Activated CD8-positive, alpha-beta memory T cell treated with anti-CD3 and anti-CD28 coated beads for 48 hours (primary cell): ENCODE measurements at regions not wholly inside any gene's neighbourhood (a gene's known extent, or its start where the extent isn't known, plus 50 kb on each side); places are given as distances from the start of the nearest gene placed in this dataset.

Source experiments
- DNase-seq, 3 experiments: peaks; one replicate each; pipeline ENCODE4 v3.0.0-alpha.2; 2020; ENCODE audit warnings: low read depth in 2 of 3, low spot score in 2 of 3

DNA sequence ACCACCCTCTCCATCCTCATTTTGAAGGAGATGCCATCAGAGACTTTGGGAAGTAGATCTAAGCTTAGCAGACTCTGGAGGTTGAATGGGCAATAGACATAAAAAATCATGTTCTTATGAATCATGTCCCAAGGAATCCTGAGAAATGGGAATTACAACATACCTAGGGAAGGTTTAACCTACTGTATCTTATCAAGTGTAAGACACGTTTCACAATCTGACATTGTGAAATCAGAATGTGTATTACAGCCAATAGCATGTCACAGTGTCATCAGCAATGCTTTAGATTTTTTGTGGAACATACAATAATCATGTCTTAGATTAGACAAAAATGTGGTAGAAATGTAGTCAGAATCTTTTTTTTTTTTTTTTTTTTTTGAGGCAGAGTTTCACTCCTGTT lies 332.4 kb upstream of the TLE3 start:
- DNase-seq = no peak

GRCh38 chr15:70429056-70429722 lies 331.5 kb upstream of the TLE3 start:
- no peak for DNase-seq

- DNase-seq = no peak
These were observed 330.6 kb upstream of the TLE3 start for GRCh38 chr15:70428211-70428822.

DNA sequence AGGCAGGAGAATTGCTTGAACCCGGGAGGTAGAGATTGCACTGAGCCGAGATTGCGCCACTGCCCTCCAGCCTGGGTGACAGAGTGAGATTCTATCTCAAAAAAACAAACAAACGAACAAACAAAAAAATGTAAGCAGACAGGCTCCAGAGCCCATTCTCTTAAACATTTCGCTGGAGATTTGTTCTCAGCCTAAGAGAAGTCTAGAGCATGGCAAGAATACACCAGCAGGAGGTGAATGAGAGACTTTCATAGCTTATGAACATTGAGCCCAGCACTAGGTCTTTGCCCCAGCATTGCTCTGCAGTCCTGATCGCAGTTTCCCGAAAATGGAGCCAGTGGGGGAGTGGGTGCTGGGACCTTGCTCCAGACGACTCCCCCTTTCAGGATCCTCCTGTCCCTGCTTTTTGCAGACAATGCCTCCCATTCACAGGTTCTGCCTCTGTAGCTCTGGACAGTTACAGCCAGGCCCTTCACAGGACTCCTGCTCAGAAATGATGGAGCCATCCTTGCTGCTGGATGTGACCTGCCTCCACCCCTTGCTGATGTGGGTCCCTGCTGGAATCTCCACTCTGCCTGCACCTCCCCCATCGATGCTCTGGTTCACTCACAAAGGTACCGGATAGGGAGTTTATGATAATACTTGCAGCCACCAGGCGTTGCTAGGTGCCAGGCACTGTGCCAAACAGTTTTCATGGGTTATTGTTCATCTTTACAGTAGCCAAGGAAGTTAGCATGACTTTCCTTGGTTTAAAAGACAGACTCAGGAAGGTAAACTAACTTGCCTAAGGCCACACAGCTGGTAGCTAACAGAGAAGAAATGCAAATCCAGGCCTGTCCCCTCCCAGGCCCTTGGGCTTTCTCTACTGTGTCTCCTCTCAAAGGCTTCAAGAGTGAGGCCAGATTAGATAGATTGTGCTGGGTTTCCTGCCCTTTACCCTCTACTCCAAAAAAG lies 329.7 kb upstream of the TLE3 start:
- DNase-seq = no peak

GRCh38 chr15:70426096-70426821 lies 328.5 kb upstream of the TLE3 start:
- DNase-seq = no peak

DNA sequence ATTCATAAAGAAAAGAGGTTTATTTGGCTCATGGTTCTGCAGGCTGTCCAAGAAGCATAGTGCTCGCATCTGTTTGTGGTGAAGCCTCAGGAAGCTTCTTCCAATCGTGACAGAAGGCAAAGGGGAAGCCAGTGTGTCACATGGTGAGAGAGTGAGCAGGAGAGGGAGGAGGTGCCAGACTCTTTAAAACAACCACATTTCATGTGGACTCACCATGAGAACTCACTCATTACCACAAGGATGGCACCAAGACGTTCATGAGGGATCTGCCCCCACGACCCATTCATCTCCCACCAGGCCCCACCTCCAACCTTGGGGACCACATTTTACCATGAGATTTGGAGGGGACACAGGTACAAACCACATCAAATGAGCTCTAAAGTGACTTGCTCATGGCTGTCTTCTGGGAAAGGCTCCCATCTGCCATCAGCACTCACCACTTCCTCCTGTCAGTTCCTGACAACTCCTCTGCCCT lies 327.3 kb upstream of the TLE3 start:
- DNase-seq = no peak

- no peak for DNase-seq
These were observed 325.6 kb upstream of the TLE3 start for GRCh38 chr15:70423267-70423666.

- DNase-seq = no peak
These were observed 324.6 kb upstream of the TLE3 start for GRCh38 chr15:70422342-70422741.

DNA sequence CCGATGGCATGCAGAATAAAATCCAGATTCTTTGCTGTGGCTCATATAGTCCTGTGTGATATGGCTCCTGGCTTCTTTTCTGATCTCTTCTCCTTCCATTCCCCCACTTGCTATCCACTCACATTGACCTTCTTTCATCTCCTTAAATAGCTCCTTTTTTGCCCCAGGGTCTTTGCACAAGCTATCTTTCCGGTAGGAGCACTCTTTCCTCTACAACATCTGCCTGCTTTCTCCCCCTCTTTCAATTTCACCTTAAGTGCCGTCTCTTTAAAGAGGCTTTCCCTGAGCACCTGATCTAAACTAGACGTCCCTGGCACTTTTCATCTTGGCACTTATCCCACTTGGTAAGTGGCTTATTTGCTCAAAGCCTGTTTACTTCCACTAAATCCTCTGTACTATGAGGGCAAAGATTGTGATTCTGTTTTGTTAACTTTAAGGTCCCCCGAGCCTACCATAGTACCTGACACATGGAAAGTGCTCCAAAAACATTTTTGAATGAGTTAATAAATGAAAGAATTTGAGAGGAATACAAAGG lies 323.3 kb upstream of the TLE3 start:
- DNase-seq = no peak

- no peak for DNase-seq
These were observed 322.6 kb upstream of the TLE3 start for GRCh38 chr15:70420086-70420947.

GRCh38 chr15:70418943-70419342 lies 321.2 kb upstream of the TLE3 start:
- no peak for DNase-seq

DNA sequence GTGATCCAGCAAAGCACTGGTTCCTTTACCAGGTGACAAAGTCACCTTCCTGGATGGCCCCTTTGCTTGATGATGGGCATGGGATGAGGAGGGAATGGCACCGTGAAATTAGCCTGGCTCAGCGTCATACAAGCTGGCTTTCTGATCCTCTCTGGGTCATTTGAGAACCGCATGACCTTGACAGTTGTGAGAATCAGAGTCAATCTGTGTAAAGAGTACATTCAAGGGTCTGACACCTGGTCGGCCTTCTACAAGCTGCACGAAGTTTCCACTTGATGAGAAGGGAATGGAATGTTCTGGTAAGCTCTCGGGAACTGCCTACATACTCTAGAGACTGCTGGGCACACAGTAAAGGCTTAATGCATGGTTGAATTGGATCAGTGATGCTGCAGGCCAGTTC lies 319.8 kb upstream of the TLE3 start:
- no peak for DNase-seq

- no peak for DNase-seq
These were observed 319.1 kb upstream of the TLE3 start for GRCh38 chr15:70416829-70417228.

DNA sequence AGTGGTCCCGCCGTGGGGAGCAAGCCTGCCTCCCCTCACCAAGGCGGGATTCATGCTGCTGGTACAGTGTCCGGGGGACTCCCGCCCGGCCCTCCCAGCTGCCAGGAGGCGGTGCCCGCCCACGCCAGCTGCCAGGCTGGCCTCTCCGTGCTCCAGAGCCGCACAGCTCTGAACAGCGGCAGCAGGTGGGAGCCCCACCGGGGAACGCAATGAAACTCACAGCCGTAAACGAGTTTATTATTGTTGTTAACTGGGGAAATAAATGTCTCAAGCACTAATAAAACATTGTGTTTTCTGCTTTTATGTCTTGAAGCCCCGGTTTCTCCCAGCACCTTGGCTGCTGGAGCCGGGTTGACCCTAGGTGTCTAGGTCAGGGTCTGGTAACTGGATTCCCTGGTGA lies 317.7 kb upstream of the TLE3 start:
- no peak for DNase-seq

DNA sequence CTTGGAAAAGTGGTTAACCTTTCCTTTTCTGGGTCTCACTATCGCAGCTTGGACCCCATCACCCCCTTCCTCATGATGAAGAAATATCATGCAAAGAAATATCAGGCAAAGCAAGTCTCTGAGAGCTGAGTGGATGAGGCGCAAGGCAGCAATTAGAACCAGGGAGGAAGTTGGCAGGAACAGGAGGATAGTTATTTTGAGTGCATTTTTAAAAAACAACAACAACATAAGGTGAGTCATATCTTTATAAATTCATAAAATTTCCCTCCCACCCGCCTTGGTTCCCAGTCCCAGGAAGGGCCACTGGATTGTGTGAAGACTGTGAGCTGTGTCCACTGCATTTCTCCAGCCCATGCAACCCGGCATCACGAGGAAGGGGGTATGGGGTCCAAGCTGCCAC lies 316.9 kb upstream of the TLE3 start:
- DNase-seq = no peak

DNA sequence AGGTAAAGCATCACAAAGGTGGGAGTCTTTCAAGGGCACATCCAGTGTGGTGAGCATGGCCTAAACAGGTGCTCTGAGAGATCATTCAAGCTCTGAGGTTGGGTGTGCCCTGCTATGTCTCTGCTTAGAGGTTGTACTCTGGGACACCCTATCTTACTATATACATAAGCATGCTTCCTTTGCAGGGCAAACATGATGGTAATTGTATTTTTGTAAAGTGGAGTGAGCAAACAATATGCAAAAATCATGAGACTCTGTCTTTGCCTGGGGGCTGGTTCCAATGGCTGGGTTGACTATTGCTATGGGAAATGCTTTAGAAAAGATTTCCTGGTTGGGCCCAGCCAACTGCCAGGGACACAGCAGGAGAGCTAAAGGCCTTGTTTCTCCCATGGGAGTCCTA lies 315.1 kb upstream of the TLE3 start:
- DNase-seq = no peak

GRCh38 chr15:70411143-70411863 lies 313.6 kb upstream of the TLE3 start:
- no peak for DNase-seq

DNA sequence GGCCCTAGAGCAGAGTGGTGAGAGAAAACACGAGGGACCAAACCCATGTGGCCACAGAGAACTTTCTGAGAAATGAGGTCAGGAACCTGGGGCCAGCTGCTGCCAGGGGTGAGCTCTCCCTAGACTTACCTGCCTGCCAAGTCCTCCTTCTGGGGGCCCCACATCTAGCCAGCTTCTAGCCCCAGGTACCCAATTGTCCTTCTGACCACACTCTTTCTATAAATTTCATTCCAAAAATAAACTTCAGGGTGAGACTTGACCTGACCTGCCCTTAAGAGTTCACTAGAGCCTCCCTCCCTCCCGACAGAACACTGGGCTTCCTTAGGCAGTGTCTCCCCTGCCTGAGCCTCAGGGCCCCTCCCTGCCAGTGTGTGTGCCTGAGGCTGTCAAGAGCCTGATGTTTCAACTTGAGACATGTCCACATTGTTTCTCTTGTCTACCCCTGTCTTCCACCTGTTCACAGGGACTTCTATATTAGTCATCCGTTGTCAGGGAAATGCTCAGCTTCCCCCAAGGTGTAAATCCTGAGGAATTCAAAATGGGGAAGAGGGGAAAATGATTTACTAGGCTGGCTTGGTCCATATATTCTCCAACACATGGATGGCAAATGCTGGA lies 312.8 kb upstream of the TLE3 start:
- DNase-seq = no peak

- DNase-seq = no peak
These were observed 311.7 kb upstream of the TLE3 start for GRCh38 chr15:70409388-70409787.
